BJ (cell line): ENCODE measurements at regions not wholly inside any gene's neighbourhood (a gene's known extent, or its start where the extent isn't known, plus 50 kb on each side); places are given as distances from the start of the nearest gene placed in this dataset.

Experiments
- CTCF ChIA-PET: fragments of 350-600 bp; formaldehyde crosslinking; extraction: SDS; loops from one replicate; lab custom pipeline; 2021; ENCODE audit warnings: antibody characterized with exemption, inconsistent platforms; lab: Yijun Ruan, JAX
- POLR2A ChIA-PET: fragments of 300-600 bp; sonication (Branson Sonifier 250); formaldehyde crosslinking; extraction: SDS; loops from one replicate; lab custom pipeline; 2021; ENCODE audit warnings: antibody characterized with exemption; lab: Charles Lee
- DNase-seq: peaks from one replicate; pipeline ENCODE4 v3.0.0-alpha.2; 2011; ENCODE audit warnings: low read depth
- H3K27me3 ChIP-seq: 2 replicates; pipeline ENCODE4 v1.6.0; 2011; ENCODE audit warnings: low read length; ENCODE audit not compliant: control insufficient read depth, insufficient read depth
- H3K36me3 ChIP-seq: 2 replicates; pipeline ENCODE4 v1.5.1; 2011; ENCODE audit warnings: low read length; ENCODE audit not compliant: control insufficient read depth, insufficient read depth
- H3K4me3 ChIP-seq: 2 replicates; pipeline ENCODE4 v1.5.1; 2011; ENCODE audit warnings: low read depth, mild to moderate bottlenecking, control low read depth, low read length
- TF ChIP-seq, protein P1 (sequence below): IDR thresholded peaks from 2 replicates; pipeline ENCODE4 v1.5.1; 2011; ENCODE audit warnings: low read depth, mild to moderate bottlenecking, control low read depth, inconsistent platforms, low read length, moderate library complexity; ENCODE audit not compliant: insufficient read depth

- no peak for DNase-seq
- TF ChIP-seq, protein P1, sequence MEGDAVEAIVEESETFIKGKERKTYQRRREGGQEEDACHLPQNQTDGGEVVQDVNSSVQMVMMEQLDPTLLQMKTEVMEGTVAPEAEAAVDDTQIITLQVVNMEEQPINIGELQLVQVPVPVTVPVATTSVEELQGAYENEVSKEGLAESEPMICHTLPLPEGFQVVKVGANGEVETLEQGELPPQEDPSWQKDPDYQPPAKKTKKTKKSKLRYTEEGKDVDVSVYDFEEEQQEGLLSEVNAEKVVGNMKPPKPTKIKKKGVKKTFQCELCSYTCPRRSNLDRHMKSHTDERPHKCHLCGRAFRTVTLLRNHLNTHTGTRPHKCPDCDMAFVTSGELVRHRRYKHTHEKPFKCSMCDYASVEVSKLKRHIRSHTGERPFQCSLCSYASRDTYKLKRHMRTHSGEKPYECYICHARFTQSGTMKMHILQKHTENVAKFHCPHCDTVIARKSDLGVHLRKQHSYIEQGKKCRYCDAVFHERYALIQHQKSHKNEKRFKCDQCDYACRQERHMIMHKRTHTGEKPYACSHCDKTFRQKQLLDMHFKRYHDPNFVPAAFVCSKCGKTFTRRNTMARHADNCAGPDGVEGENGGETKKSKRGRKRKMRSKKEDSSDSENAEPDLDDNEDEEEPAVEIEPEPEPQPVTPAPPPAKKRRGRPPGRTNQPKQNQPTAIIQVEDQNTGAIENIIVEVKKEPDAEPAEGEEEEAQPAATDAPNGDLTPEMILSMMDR: no peak
- POLR2A ChIA-PET: no interaction called here
These were observed 246.5 kb upstream of the ONECUT1 start for GRCh38 chr15:53036641-53037040.

GRCh38 chr15:53034767-53035245 lies 244.7 kb upstream of the ONECUT1 start:
- TF ChIP-seq, protein P1: no peak
- Histone ChIP-seq H3K27me3 (no peaks in the 10 kb centered on the region), H3K4me3 (no peak overlapping the region), H3K36me3 (no peaks in the 10 kb centered on the region)
- DNase-seq: no peak
- CTCF ChIA-PET: no interaction called here
- POLR2A ChIA-PET: no interaction called here

More at GRCh38 chr15:53036641-53037040, 246.5 kb upstream of the ONECUT1 start:
- H3K36me3 ChIP-seq: no peaks in the 10 kb centered on the region
- no peaks in the 10 kb centered on the region for H3K27me3 ChIP-seq
- CTCF ChIA-PET: no interaction called here
- H3K4me3 ChIP-seq: no peak overlapping the region

DNA sequence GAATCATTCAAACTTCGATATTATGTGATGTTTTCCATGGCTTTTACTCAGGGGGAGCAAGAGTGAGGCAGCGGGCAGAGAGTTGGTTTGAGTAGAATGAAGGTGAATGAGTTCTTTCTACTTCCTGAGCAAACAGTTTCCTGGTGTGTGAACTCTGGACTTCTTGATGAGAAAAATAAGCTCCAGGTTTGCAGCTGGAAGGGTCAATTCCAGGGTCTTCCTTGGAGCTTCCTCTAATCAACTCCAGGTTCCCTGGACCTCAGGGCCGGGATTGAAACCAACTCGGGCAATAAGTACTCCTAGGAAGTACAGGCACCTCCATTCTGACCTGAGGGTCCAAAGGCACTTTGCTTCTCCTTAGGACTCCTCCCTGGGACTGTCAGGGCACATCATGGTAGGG lies 243.6 kb upstream of the ONECUT1 start:
- TF ChIP-seq, protein P1: no peak
- POLR2A ChIA-PET: no interaction called here
- Histone ChIP-seq H3K4me3 (no peak overlapping the region), H3K36me3 (no peaks in the 10 kb centered on the region), H3K27me3 (no peaks in the 10 kb centered on the region)
- no peak for DNase-seq
- CTCF ChIA-PET: no interaction called here

GRCh38 chr15:53031469-53031868 lies 241.3 kb upstream of the ONECUT1 start:
- Histone ChIP-seq H3K27me3 (no peaks in the 10 kb centered on the region), H3K36me3 (no peaks in the 10 kb centered on the region), H3K4me3 (no peak overlapping the region)
- TF ChIP-seq, protein P1: no peak
- DNase-seq: no peak
- ChIA-PET CTCF (no interaction called here), POLR2A (no interaction called here)

- no peak overlapping the region for H3K4me3 ChIP-seq
- no peaks in the 10 kb centered on the region for H3K36me3 ChIP-seq
- DNase-seq: no peak
- TF ChIP-seq, protein P1: no peak
- CTCF ChIA-PET: no interaction called here
- POLR2A ChIA-PET: no interaction called here
- H3K27me3 ChIP-seq: no peaks in the 10 kb centered on the region
These were observed 232.7 kb upstream of the ONECUT1 start for GRCh38 chr15:53022788-53023187.
